NCI-H2196 (cell line): ENCODE measurements at regions not wholly inside any gene's neighbourhood (a gene's known extent, or its start where the extent isn't known, plus 50 kb on each side); places are given as distances from the start of the nearest gene placed in this dataset.

Source experiments
- DNase-seq: peaks from one replicate; lab custom pipeline; 2025; ENCODE audit not compliant: unreplicated experiment; lab: John Stamatoyannopoulos, UW

DNA sequence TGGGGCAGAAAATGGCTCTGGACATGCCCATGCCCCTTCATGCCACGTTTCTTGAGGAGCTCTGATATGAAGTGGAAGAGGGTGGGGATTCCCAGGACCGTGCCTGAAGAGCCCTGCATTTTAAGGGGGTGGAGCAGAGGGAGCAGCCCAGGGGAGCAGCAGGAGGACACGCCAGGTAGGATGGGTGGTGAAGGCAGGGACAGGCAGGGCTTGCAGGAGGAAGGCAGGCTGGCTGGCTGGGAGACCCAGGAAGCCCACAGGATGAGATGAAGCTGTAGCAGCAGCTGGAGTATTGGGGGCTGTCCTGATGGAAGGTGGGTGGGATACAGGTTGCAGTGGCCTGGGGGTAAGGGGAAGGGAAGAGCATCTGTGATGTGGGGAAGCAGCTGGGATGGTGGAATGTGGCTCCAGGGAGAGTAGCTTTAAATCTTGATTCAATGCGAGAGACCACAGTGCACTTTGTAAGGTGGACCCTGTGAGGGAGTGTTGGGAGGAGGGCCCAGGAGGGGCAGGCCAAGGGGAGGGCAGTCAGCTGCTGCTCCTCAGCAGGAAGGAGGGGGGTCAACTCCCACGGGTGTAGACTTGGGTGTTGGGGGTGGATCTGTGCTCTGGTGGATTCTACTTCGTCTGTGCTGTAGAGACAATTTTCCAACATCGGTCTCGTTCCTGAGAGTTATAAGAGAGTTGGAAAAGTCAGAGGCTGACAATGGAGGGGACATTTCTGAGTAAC is 242.6 kb upstream of the IRX4 start:
- DNase-seq, result no peak

- DNase-seq, result no peak
Measured at GRCh38 chr5:2124434-2125170, 241.9 kb upstream of the IRX4 start.

DNA sequence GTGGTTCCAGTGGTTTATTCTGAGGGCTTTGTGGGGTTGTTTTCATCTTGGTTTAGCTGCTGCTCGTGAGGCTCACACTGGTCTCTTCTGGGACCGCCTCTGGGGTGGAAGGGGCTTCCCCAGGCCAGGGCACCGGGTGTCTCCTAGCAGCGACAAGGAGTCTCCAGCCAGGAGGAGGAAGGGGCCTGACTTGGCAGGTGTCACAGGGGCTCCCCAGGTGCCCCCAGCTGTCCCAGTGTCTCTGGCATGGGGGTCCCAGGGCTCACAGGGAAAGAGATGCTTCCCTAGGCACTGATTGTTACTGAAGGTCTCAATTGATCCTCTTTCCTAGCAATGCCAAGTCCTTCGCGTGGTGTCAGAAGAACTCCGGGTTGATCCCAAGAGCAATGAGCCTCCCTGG is 241.1 kb upstream of the IRX4 start:
- DNase-seq, result no peak

GRCh38 chr5:2120361-2120760 is 237.6 kb upstream of the IRX4 start:
- no peak for DNase-seq

DNA sequence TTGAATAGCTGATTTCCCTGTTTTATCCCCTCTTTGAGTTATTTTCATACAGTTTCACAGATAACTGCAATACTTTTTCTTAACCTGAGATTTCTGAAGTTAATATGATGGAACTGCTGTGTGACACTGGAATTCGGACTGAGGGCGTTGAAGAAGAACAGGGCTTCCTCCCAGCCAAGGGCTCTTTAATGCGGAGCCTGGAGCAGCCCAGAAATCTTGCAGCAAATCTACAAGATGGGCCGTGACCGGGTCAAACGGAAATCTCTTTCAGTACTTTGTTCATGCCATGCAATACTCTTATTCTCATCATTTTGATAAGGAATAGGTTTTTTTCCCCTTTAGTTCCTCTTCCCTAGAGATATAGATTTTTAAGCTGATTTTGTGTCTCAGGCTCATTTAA is 236.8 kb upstream of the IRX4 start:
- DNase-seq, result no peak

GRCh38 chr5:2113348-2114131 is 230.8 kb upstream of the IRX4 start:
- no peak for DNase-seq

- DNase-seq, result no peak
Measured at GRCh38 chr5:2112173-2113025, 229.7 kb upstream of the IRX4 start.

- no peak for DNase-seq
Measured at GRCh38 chr5:2111569-2112105, 228.9 kb upstream of the IRX4 start.

GRCh38 chr5:2110934-2111462 is 228.3 kb upstream of the IRX4 start:
- no peak for DNase-seq

- DNase-seq, result no peak
Measured at GRCh38 chr5:2110137-2110933, 227.6 kb upstream of the IRX4 start.

- no peak for DNase-seq
Measured at GRCh38 chr5:2109566-2109965, 226.8 kb upstream of the IRX4 start.

DNA sequence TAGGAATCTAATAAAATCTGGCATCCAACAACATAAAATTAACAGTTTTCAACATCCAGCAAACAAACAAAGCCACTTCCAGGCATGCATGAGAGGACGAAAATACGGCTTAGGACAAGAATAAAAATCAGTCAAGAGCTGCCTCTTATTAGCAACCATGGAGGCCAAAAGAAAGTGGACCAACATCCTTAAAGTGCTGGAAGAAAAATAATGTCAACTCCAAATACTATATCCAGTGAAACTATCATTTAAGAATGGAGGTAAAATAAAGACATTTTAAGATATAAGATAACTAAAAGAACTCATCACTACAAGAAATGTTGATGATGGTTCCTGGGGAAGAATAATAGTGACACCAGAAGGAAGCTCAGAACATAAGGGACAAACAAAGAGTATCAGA is 224.0 kb upstream of the IRX4 start:
- DNase-seq, result no peak

- no peak for DNase-seq
Measured at GRCh38 chr5:2105141-2105540, 222.4 kb upstream of the IRX4 start.

- DNase-seq, result no peak
Measured at GRCh38 chr5:2103940-2104339, 221.2 kb upstream of the IRX4 start.

GRCh38 chr5:2102819-2103776 is 220.4 kb upstream of the IRX4 start:
- DNase-seq, result no peak

DNA sequence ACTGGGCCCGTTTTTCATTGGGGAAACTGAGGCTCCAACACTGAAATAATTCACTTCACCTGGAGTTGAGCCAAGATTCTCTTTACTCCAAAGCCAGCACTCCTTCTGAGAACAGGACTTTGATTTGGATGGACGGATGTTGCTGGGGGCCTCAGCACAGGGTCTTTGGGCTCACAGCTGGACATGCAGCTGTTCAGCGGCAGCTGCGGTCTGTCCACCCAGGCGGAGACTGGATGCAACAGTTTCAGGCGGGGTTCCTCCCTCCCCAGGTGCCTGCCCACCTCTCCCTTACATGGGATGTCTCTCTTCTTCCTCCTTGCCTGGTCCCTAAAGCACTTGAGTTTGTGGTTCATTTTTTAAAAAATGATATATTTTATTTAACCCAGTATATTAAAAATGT is 219.0 kb upstream of the IRX4 start:
- DNase-seq, result no peak

GRCh38 chr5:2096887-2097505 is 214.3 kb upstream of the IRX4 start:
- DNase-seq, result no peak

DNA sequence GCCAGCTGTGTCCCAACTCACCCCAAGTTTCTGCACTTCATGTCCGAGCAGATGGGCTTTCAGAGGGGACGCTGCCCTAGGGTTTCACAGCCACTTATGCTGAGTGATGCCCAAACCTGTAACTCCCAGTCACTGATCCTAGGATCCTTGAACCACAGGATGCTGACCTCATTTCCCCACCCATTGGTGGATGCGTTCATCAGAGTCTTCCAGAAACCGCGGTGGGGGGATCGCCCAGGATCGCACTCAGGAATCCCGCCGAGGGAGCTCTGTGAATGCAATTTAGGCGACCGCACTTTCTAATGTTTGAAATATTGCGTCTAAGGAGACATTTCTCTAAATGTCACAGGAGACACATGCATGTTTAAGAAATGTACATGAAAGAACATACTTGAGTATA is 212.3 kb upstream of the IRX4 start:
- no peak for DNase-seq
